Stomach (tissue), 4 donors: ENCODE measurements at regions not wholly inside any gene's neighbourhood (a gene's known extent, or its start where the extent isn't known, plus 50 kb on each side); places are given as distances from the start of the nearest gene placed in this dataset.
"Not testable (repeated sequence)": the region's sequence is repeated elsewhere in the genome, so short reads cannot be mapped to it uniquely, and the experiment has no call there.

Source experiments
- CTCF ChIP-seq, 7 experiments: fragments of 450-650 bp in 4 of 7; fragments of 200-600 bp in 3 of 7; sonication (generic) in 3 of 7; IDR thresholded peaks; one replicate each; pipeline ENCODE4 v1.5.1; 2016 to 2019; ENCODE audit warnings: antibody characterized with exemption in 7 of 7, control low read depth in 2 of 7, mild to moderate bottlenecking in 1 of 7
- POLR2A ChIP-seq, 4 donors: fragments of 450-650 bp; IDR thresholded peaks; one replicate each; pipeline ENCODE4 v1.6.1; 2016; ENCODE audit warnings: antibody characterized with exemption in 4 of 4, control low read depth in 2 of 4, mild to moderate bottlenecking in 1 of 4, moderate library complexity in 1 of 4

GRCh38 chr1:143799568-143800187, 172.1 kb downstream of the FAM72C start:
- not testable (repeated sequence) for TF ChIP-seq POLR2A, CTCF (IDR thresholded peaks at IDR 0.05)
